B cell (primary cell): ENCODE measurements at regions not wholly inside any gene's neighbourhood (a gene's known extent, or its start where the extent isn't known, plus 50 kb on each side); places are given as distances from the start of the nearest gene placed in this dataset.

Experiments
- ATAC-seq: fragments of 200-7000 bp; cut with Tn5 transposase; one replicate; pipeline ENCODE4 v1.10.0; 2021; ENCODE audit warnings: low read depth, mild to moderate bottlenecking, moderate number of reproducible peaks, moderate library complexity
- CTCF ChIA-PET: fragments of 350-600 bp; sonication (Branson Sonifier 250); formaldehyde crosslinking; loops from one replicate; lab custom pipeline; 2021; ENCODE audit warnings: antibody characterized with exemption, inconsistent platforms; lab: Charles Lee
- POLR2A ChIA-PET: fragments of 350-600 bp; sonication (Branson Sonifier 250); formaldehyde crosslinking; loops from one replicate; lab custom pipeline; 2021; ENCODE audit warnings: antibody characterized with exemption; lab: Charles Lee
- DNase-seq: peaks from one replicate; pipeline ENCODE4 v3.0.0; 2013
- H2AFZ ChIP-seq: 2 replicates; pipeline ENCODE4 v1.6.1; 2012; ENCODE audit warnings: mild to moderate bottlenecking, low read depth, low read length; ENCODE audit not compliant: insufficient read depth, poor library complexity, severe bottlenecking
- H3K27ac ChIP-seq, 2 donors: 1 replicate in 1 of 2; 2 replicates in 1 of 2; pipeline ENCODE4 v1.5.1; 2012 to 2013; ENCODE audit warnings: low read length in 2 of 2, mild to moderate bottlenecking in 2 of 2, moderate library complexity in 1 of 2
- H3K27me3 ChIP-seq, 4 experiments: fragments of 200-600 bp in 1 of 4; sonication (generic) in 1 of 4; replicated peaks in 1 of 4; 1 replicate in 2 of 4; 2 replicates in 2 of 4; pipeline versions ENCODE4 v1.6.1 to v1.7.0; 2013 to 2016; ENCODE audit warnings: low read length in 3 of 4, mild to moderate bottlenecking in 2 of 4, mixed read lengths in 1 of 4, moderate library complexity in 1 of 4; ENCODE audit not compliant: insufficient read depth in 4 of 4, control insufficient read depth in 3 of 4; ENCODE audit errors: control extremely low read depth in 1 of 4
- H3K36me3 ChIP-seq, 2 experiments: replicated peaks in 1 of 2; 1 replicate in 1 of 2; 2 replicates in 1 of 2; pipeline versions ENCODE4 v1.6.1 to v1.7.1; 2013; ENCODE audit warnings: low read length in 1 of 2; ENCODE audit not compliant: insufficient read depth in 2 of 2, control insufficient read depth in 1 of 2; ENCODE audit errors: control extremely low read depth in 1 of 2, extremely low read depth in 1 of 2
- H3K4me1 ChIP-seq, 2 donors: fragments of 200-600 bp in 1 of 2; sonication (generic) in 1 of 2; 1 replicate in 1 of 2; 2 replicates in 1 of 2; pipeline versions ENCODE4 v1.5.1 to v1.6.1; 2013 to 2017; ENCODE audit warnings: low read length in 2 of 2; ENCODE audit not compliant: control insufficient read depth in 2 of 2, insufficient read depth in 2 of 2
- H3K4me2 ChIP-seq: replicated peaks from 2 replicates; pipeline ENCODE3; 2012; ENCODE audit warnings: mild to moderate bottlenecking, low read depth, low read length; ENCODE audit not compliant: poor library complexity, severe bottlenecking
- H3K4me3 ChIP-seq, 5 experiments: fragments of 200-600 bp in 1 of 5; sonication (generic) in 1 of 5; 1 replicate in 3 of 5; 2 replicates in 2 of 5; pipeline versions ENCODE4 v1.5.1 to v1.7.0; 2011 to 2016; ENCODE audit warnings: low read length in 4 of 5, mild to moderate bottlenecking in 4 of 5, low read depth in 2 of 5, control low read depth in 1 of 5, moderate library complexity in 1 of 5; ENCODE audit not compliant: insufficient read depth in 1 of 5; ENCODE audit errors: control extremely low read depth in 1 of 5, extremely low read depth in 1 of 5
- H3K79me2 ChIP-seq: fragments of 200-600 bp; sonication (generic); one replicate; pipeline ENCODE4 v1.6.0; 2016; ENCODE audit warnings: low read length; ENCODE audit not compliant: control insufficient read depth, insufficient read depth
- H3K9ac ChIP-seq: fragments of 200-600 bp; sonication (generic); 2 replicates; pipeline ENCODE4 v1.6.1; 2017; ENCODE audit warnings: mild to moderate bottlenecking, low read length, moderate library complexity
- H3K9me3 ChIP-seq, 3 donors: one replicate each; pipeline versions ENCODE4 v1.6.1 to v1.7.1; 2013; ENCODE audit warnings: low read length in 2 of 3; ENCODE audit not compliant: control insufficient read depth in 2 of 3, insufficient read depth in 1 of 3; ENCODE audit errors: control extremely low read depth in 1 of 3
- H4K20me1 ChIP-seq: 2 replicates; pipeline ENCODE4 v1.6.0; 2012; ENCODE audit warnings: mild to moderate bottlenecking, low read length; ENCODE audit not compliant: insufficient read depth, control insufficient read depth, poor library complexity, severe bottlenecking
- H3K27ac Mint-ChIP-seq: one replicate; pipeline ENCODE4 v1.8.0; 2021; ENCODE audit warnings: mixed read lengths
- H3K27me3 Mint-ChIP-seq: one replicate; pipeline ENCODE4 v1.8.0; 2021; ENCODE audit warnings: mixed read lengths
- H3K4me1 Mint-ChIP-seq: one replicate; pipeline ENCODE4 v1.8.0; 2021; ENCODE audit warnings: mixed read lengths
- H3K4me3 Mint-ChIP-seq: one replicate; pipeline ENCODE4 v1.8.0; 2021; ENCODE audit warnings: mixed read lengths
- H3K9me3 Mint-ChIP-seq: one replicate; pipeline ENCODE4 v1.8.0; 2022; ENCODE audit warnings: mixed read lengths; ENCODE audit not compliant: insufficient read depth
- CTCF ChIP-seq: fragments of 200-600 bp; IDR thresholded peaks from one replicate; pipeline ENCODE4 v1.8.0; 2022; ENCODE audit warnings: antibody characterized with exemption, mild to moderate bottlenecking
- EZH2 ChIP-seq: IDR thresholded peaks from 2 replicates; pipeline ENCODE4 v1.6.1; 2012; ENCODE audit warnings: borderline replicate concordance, low read depth, mild to moderate bottlenecking, moderate library complexity, low read length; ENCODE audit not compliant: insufficient read depth, poor library complexity, severe bottlenecking
- WGBS: methylation state at CpG from one replicate; pipeline ENCODE4 v1.1.5; 2013; ENCODE audit warnings: missing lambda C conversion rate; ENCODE audit not compliant: insufficient coverage; 5-methylcytosine and 5-hydroxymethylcytosine counted together
- intact Hi-C: fragments of 100-400 bp; cut with micrococcal nuclease; formaldehyde crosslinking; loops from one replicate; pipeline ENCODE4 v1.10.0; 2022

GRCh38 chrX:10966057-10966456, 145.1 kb upstream of the HCCS start:
- Histone ChIP-seq H3K4me1 (no peaks in the 10 kb centered on the region), H2AFZ (no peak overlapping the region), H3K4me2 (no peak overlapping the region), H3K27ac (no peak overlapping the region), H3K36me3 (no peaks in the 10 kb centered on the region), H3K27me3 (no peaks in the 10 kb centered on the region), H3K9me3 (no peaks in the 10 kb centered on the region), H3K4me3 (no peak overlapping the region), H3K9ac (no peak overlapping the region), H4K20me1 (no peaks in the 10 kb centered on the region), H3K79me2 (no peaks in the 10 kb centered on the region)
- no peak for TF ChIP-seq CTCF
- no peak for TF ChIP-seq EZH2
- H3K27ac Mint-ChIP-seq, result no peak overlapping the region
- DNase-seq, result no peak
- H3K9me3 Mint-ChIP-seq, result no peaks in the 10 kb centered on the region
- ChIA-PET CTCF (no interaction called here), POLR2A (no interaction called here)
- H3K4me1 Mint-ChIP-seq, result no peaks in the 10 kb centered on the region
- ATAC-seq, result no peak
- intact Hi-C loops, result no loop called here
- no CpG with 5 or more reads among the region's 1 CpG for WGBS
- no peaks in the 10 kb centered on the region for H3K27me3 Mint-ChIP-seq
- H3K4me3 Mint-ChIP-seq, result no peak overlapping the region

DNA sequence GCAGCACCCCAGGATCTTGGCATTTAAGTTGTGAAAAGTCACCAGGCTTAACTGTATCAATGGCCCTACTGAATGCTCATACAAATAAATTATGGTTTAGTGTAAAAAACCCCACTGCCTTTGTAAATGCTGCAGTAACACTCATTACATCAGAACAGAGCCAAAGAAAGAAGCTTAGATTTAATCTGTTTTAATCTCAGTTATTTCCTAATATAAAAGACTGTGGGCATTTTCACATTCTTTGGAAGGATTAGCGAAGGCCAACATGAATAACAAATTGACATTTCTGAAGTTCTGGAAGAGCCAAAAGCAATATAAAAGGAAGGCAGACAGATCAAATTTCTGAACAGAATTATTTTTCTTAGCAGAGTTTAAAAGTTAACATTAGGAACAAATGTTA, 140.0 kb upstream of the HCCS start:
- CTCF ChIA-PET, result no interaction called here
- Histone ChIP-seq H2AFZ (no peak overlapping the region), H3K4me1 (no peaks in the 10 kb centered on the region), H3K27ac (no peak overlapping the region), H3K36me3 (no peaks in the 10 kb centered on the region), H4K20me1 (no peaks in the 10 kb centered on the region), H3K4me2 (no peak overlapping the region), H3K9me3 (no peaks in the 10 kb centered on the region), H3K27me3 (no peaks in the 10 kb centered on the region), H3K4me3 (no peak overlapping the region), H3K79me2 (no peaks in the 10 kb centered on the region), H3K9ac (no peak overlapping the region)
- WGBS, result no CpG with 5 or more reads among the region's 1 CpG
- DNase-seq (no peak), ATAC-seq (no peak)
- H3K4me1 Mint-ChIP-seq, result no peaks in the 10 kb centered on the region
- POLR2A ChIA-PET, result no interaction called here
- peaks cover 3% of the 10 kb centered on the region for H3K9me3 Mint-ChIP-seq
- H3K4me3 Mint-ChIP-seq, result no peak overlapping the region
- intact Hi-C loops, result no loop called here
- H3K27me3 Mint-ChIP-seq, result no peaks in the 10 kb centered on the region
- no peak overlapping the region for H3K27ac Mint-ChIP-seq
- no peak for TF ChIP-seq EZH2
- no peak for TF ChIP-seq CTCF
